ENCODE measurements at regions not wholly inside any gene's neighbourhood (a gene's known extent, or its start where the extent isn't known, plus 50 kb on each side); places are given as distances from the start of the nearest gene placed in this dataset.

GRCh38 chr6:166798652-166799051 is 157.7 kb downstream of the RNASET2 start:
- TF ChIP-seq, protein P1, sequence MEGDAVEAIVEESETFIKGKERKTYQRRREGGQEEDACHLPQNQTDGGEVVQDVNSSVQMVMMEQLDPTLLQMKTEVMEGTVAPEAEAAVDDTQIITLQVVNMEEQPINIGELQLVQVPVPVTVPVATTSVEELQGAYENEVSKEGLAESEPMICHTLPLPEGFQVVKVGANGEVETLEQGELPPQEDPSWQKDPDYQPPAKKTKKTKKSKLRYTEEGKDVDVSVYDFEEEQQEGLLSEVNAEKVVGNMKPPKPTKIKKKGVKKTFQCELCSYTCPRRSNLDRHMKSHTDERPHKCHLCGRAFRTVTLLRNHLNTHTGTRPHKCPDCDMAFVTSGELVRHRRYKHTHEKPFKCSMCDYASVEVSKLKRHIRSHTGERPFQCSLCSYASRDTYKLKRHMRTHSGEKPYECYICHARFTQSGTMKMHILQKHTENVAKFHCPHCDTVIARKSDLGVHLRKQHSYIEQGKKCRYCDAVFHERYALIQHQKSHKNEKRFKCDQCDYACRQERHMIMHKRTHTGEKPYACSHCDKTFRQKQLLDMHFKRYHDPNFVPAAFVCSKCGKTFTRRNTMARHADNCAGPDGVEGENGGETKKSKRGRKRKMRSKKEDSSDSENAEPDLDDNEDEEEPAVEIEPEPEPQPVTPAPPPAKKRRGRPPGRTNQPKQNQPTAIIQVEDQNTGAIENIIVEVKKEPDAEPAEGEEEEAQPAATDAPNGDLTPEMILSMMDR (IDR thresholded peaks at IDR 0.05), result no peak
- TF ChIP-seq POLR2A (IDR thresholded peaks at IDR 0.05), result no peak
